Left colon (tissue), 2 donors: ENCODE measurements at regions not wholly inside any gene's neighbourhood (a gene's known extent, or its start where the extent isn't known, plus 50 kb on each side); places are given as distances from the start of the nearest gene placed in this dataset.

Source experiments
- ATAC-seq: fragments of 200-7000 bp; cut with Tn5 transposase; one replicate; pipeline ENCODE4 v1.9.1; 2020; ENCODE audit warnings: mild to moderate bottlenecking, moderate library complexity
- DNase-seq, 2 donors: peaks; one replicate each; pipeline ENCODE4 v3.0.0-alpha.2; 2020
- intact Hi-C, 2 donors: fragments of 100-400 bp; cut with DNase I in 1 of 2; cut with micrococcal nuclease in 1 of 2; formaldehyde crosslinking; loops; one replicate each; pipeline versions ENCODE4 v1.11.2 to v1.14.0; 2022; cut with DNase I, micrococcal nuclease
- donor health status: DM: no; HTN: no; CAD: no.
- donor health status: DM: yes; HTN: yes; CAD: no.

DNA sequence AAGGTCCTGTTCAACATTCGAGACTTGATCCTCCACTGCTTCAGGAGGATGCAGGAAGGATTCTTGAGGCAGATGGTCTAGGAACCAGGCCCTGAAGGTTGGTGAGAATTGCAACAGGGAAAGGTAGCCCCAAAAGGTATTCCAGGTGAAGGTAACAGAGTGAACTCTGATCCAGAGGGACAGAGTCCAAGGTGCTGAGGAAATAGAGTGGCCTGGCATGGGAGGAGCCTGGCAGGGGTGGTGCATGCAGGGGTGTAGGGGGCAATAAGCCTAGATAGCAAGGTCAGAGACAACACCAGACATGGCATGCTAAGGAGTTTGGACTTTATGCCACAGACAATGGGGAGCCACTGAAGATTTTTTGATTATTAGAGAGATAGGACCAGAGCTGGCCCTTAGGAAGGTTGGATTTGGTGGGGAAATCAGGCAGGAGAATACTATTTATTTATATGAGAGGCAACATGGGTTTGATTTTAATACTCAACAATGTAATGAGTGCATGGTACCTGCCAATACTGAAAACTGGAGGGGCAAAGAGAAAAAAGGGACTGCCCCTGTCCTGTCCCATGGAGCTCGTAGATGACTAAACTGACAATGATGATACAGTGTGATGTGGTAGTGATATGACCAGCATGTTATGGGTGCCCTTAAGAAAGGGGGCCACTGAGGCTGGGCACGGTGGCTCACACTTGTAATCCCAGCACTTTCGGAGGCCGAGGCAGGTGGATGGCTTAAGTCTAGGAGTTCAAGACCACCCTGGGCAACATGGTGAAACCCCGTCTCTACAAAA is 50.5 kb upstream of the TMED10 start:
- DNase-seq (peak; percentile 53 to 55), ATAC-seq (peak; percentile 61)
- intact Hi-C loops = no loop called here
